ENCODE measurements at regions not wholly inside any gene's neighbourhood (a gene's known extent, or its start where the extent isn't known, plus 50 kb on each side); places are given as distances from the start of the nearest gene placed in this dataset.

GRCh38 chr15:39014682-39015081, 450.1 kb upstream of the RASGRP1 start:
- no peak for DNase-seq
- no peaks in the 10 kb centered on the region for H3K4me1 Mint-ChIP-seq
- no peak overlapping the region for H3K27ac Mint-ChIP-seq
- peaks cover 3% of the 10 kb centered on the region for H3K27me3 Mint-ChIP-seq (ENCODE audit: low read depth, poor library complexity)
- no peak overlapping the region for H3K4me3 Mint-ChIP-seq
- peaks cover 32% of the 10 kb centered on the region for H3K9me3 Mint-ChIP-seq
- peaks cover 17% of the 10 kb centered on the region for H3K36me3 Mint-ChIP-seq (ENCODE audit: low read depth)
- TF ChIP-seq, protein P1, sequence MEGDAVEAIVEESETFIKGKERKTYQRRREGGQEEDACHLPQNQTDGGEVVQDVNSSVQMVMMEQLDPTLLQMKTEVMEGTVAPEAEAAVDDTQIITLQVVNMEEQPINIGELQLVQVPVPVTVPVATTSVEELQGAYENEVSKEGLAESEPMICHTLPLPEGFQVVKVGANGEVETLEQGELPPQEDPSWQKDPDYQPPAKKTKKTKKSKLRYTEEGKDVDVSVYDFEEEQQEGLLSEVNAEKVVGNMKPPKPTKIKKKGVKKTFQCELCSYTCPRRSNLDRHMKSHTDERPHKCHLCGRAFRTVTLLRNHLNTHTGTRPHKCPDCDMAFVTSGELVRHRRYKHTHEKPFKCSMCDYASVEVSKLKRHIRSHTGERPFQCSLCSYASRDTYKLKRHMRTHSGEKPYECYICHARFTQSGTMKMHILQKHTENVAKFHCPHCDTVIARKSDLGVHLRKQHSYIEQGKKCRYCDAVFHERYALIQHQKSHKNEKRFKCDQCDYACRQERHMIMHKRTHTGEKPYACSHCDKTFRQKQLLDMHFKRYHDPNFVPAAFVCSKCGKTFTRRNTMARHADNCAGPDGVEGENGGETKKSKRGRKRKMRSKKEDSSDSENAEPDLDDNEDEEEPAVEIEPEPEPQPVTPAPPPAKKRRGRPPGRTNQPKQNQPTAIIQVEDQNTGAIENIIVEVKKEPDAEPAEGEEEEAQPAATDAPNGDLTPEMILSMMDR (IDR thresholded peaks at IDR 0.05), result no peak

DNA sequence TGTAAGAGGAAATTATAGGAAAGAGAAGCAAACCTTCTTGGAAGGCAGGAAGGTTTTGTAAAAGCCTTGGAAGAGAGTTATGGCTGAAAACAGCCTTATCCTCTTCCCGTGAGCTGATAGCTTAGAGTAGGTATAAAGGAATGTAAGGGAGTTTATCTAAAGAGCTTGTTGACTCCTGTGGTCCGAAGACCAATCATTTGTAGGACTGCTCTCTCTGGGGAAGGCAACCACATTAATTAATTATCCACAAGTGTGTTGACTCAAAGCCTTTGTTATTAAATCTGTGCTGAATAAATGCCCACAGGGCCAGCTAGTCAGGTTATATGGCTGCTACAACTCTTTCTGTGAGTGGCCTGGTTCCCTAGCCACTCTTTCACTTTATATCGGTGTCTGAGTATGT, 452.1 kb upstream of the RASGRP1 start:
- H3K27me3 Mint-ChIP-seq (ENCODE audit: low read depth, poor library complexity), result peaks cover 3% of the 10 kb centered on the region
- H3K36me3 Mint-ChIP-seq (ENCODE audit: low read depth), result no peaks in the 10 kb centered on the region
- TF ChIP-seq, protein P1 (IDR thresholded peaks at IDR 0.05), result no peak
- DNase-seq, result no peak
- peaks cover 12% of the 10 kb centered on the region for H3K9me3 Mint-ChIP-seq
- H3K27ac Mint-ChIP-seq, result peak overlapping the region; percentile 1
- H3K4me3 Mint-ChIP-seq, result no peak overlapping the region
- H3K4me1 Mint-ChIP-seq, result peaks cover 3% of the 10 kb centered on the region

- no peak for DNase-seq
- Mint-ChIP-seq H3K4me3 (no peak overlapping the region), H3K36me3 (ENCODE audit: low read depth) (no peaks in the 10 kb centered on the region), H3K9me3 (peaks cover 4% of the 10 kb centered on the region), H3K27ac (no peak overlapping the region), H3K4me1 (peaks cover 4% of the 10 kb centered on the region), H3K27me3 (ENCODE audit: low read depth, poor library complexity) (peaks cover 3% of the 10 kb centered on the region)
- TF ChIP-seq, protein P1 (IDR thresholded peaks at IDR 0.05), result no peak
Observed at GRCh38 chr15:39018966-39019365, 454.4 kb upstream of the RASGRP1 start.

- H3K36me3 Mint-ChIP-seq (ENCODE audit: low read depth), result no peaks in the 10 kb centered on the region
- TF ChIP-seq, protein P1 (IDR thresholded peaks at IDR 0.05), result no peak
- H3K27ac Mint-ChIP-seq, result no peak overlapping the region
- H3K4me1 Mint-ChIP-seq, result peaks cover 4% of the 10 kb centered on the region
- H3K9me3 Mint-ChIP-seq, result no peaks in the 10 kb centered on the region
- H3K4me3 Mint-ChIP-seq, result no peak overlapping the region
- H3K27me3 Mint-ChIP-seq (ENCODE audit: low read depth, poor library complexity), result peaks cover 2% of the 10 kb centered on the region
- no peak for DNase-seq
Observed at GRCh38 chr15:39021341-39021740, 456.7 kb upstream of the RASGRP1 start.

DNA sequence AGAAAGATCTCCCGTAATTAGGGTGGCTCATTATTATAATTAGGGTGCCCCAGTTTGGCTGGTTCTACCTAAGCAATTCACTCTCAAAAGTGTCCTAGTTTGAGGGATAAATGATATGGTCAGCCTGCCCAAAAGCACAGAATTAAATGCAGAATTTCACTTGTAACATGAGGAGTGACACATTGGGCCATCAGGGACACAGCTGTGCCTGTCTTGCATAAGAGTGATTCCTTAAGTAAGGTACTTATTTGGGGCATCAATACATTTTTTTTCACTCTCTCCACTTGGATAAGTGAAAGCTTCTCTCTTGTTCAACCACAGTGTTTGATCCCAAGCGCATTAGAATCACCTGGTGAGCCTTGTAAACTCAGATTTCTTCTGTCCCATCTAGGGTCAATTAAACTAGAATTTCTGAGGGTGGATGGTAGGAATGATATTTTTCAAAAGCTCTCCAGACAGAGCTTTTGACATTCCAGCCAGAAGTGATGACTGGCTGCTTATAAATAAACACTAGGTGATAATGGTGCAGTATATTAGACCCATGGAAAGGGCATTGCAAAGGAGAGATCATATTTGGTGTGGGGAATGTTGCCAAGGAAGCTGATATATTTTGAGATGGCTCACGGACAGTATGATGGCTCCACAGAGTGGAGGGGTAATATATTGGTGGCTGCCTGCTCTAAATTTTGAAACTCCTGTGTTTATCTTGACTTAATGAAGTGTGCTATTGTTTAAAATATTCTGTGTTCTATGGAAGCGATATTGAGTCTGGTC, 458.1 kb upstream of the RASGRP1 start:
- H3K9me3 Mint-ChIP-seq, result no peaks in the 10 kb centered on the region
- no peaks in the 10 kb centered on the region for H3K27me3 Mint-ChIP-seq (ENCODE audit: low read depth, poor library complexity)
- H3K27ac Mint-ChIP-seq, result no peak overlapping the region
- peaks cover 4% of the 10 kb centered on the region for H3K4me1 Mint-ChIP-seq
- no peaks in the 10 kb centered on the region for H3K36me3 Mint-ChIP-seq (ENCODE audit: low read depth)
- no peak for DNase-seq
- no peak overlapping the region for H3K4me3 Mint-ChIP-seq
- TF ChIP-seq, protein P1 (IDR thresholded peaks at IDR 0.05), result no peak

DNA sequence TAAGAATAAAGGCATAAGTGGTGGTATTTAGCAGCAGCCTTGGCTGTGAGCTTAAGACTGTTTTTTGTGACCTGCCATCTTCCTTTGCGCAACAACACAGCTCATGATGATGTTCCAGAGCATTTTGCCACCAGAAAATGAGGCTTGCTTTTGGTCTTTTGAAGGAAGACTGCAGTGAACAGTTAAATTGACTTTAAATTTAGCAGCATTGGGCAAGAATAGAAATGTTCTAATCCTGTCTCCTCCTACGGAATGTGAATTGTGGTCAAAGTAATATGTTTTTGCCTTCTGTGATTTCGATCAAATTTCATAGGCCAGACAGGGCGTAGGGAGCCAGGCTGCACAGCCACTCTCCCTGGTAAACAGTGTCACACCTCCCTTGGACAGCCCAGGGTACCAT, 460.7 kb upstream of the RASGRP1 start:
- no peak for DNase-seq
- no peak overlapping the region for H3K27ac Mint-ChIP-seq
- H3K9me3 Mint-ChIP-seq, result no peaks in the 10 kb centered on the region

More for the DNA sequence above, 460.7 kb upstream of the RASGRP1 start:
- no peak overlapping the region for H3K4me3 Mint-ChIP-seq
- peaks cover 21% of the 10 kb centered on the region for H3K4me1 Mint-ChIP-seq
- H3K27me3 Mint-ChIP-seq (ENCODE audit: low read depth, poor library complexity), result no peaks in the 10 kb centered on the region
- H3K36me3 Mint-ChIP-seq (ENCODE audit: low read depth), result no peaks in the 10 kb centered on the region
- TF ChIP-seq, protein P1 (IDR thresholded peaks at IDR 0.05), result no peak

Measured in nephron progenitor cell (in vitro differentiated cells).